Liver (tissue), 8 donors: ENCODE measurements at regions not wholly inside any gene's neighbourhood (a gene's known extent, or its start where the extent isn't known, plus 50 kb on each side); places are given as distances from the start of the nearest gene placed in this dataset.

Experiments used
- DNase-seq: peaks from one replicate; pipeline ENCODE4 v3.0.0-alpha.2; 2017; ENCODE audit warnings: low spot score
- H3K27ac ChIP-seq, 2 donors: one replicate each; pipeline ENCODE4 v1.7.0; 2013; ENCODE audit warnings: inconsistent platforms in 2 of 2, low read length in 2 of 2, control low read depth in 1 of 2, low read depth in 1 of 2, mild to moderate bottlenecking in 1 of 2
- H3K27me3 ChIP-seq, 4 donors: one replicate each; pipeline versions ENCODE4 v1.6.1 to v1.7.0; 2013; ENCODE audit warnings: low read length in 3 of 4, inconsistent platforms in 1 of 4, mild to moderate bottlenecking in 1 of 4, moderate library complexity in 1 of 4; ENCODE audit not compliant: control insufficient read depth in 4 of 4, insufficient read depth in 4 of 4
- H3K36me3 ChIP-seq, 4 donors: one replicate each; pipeline versions ENCODE4 v1.6.1 to v1.7.0; 2013; ENCODE audit warnings: low read length in 3 of 4, mild to moderate bottlenecking in 3 of 4, low read depth in 1 of 4, moderate library complexity in 1 of 4; ENCODE audit not compliant: control insufficient read depth in 4 of 4, insufficient read depth in 3 of 4
- H3K4me1 ChIP-seq, 4 donors: one replicate each; pipeline versions ENCODE4 v1.6.1 to v1.7.0; 2013; ENCODE audit warnings: low read length in 3 of 4, mild to moderate bottlenecking in 3 of 4, moderate library complexity in 1 of 4; ENCODE audit not compliant: control insufficient read depth in 4 of 4, insufficient read depth in 4 of 4
- H3K4me3 ChIP-seq, 3 donors: one replicate each; pipeline versions ENCODE4 v1.6.1 to v1.7.0; 2013; ENCODE audit warnings: low read length in 3 of 3, control low read depth in 1 of 3, low read depth in 1 of 3, mild to moderate bottlenecking in 1 of 3
- H3K9ac ChIP-seq, 2 donors: one replicate each; pipeline ENCODE4 v1.7.0; 2013; ENCODE audit warnings: low read length in 2 of 2, mild to moderate bottlenecking in 2 of 2, moderate library complexity in 2 of 2, control low read depth in 1 of 2, low read depth in 1 of 2
- H3K9me3 ChIP-seq, 4 donors: one replicate each; pipeline versions ENCODE4 v1.6.1 to v1.7.0; 2013; ENCODE audit warnings: low read length in 3 of 4; ENCODE audit not compliant: control insufficient read depth in 4 of 4
- CTCF ChIP-seq: fragments of 150-350 bp; IDR thresholded peaks from 2 replicates; pipeline ENCODE4 v1.5.1; 2017; ENCODE audit warnings: improper control_type of control experiment, low read depth, low read length; ENCODE audit not compliant: missing input control
- EGR1 ChIP-seq, 2 donors: IDR thresholded peaks; 2 replicates each; pipeline ENCODE4 v1.6.1; 2016 to 2018; ENCODE audit warnings: antibody characterized with exemption in 2 of 2, low read depth in 2 of 2
- FOXA2 ChIP-seq: IDR thresholded peaks from 2 replicates; pipeline ENCODE4 v1.6.1; 2016; ENCODE audit warnings: antibody characterized with exemption
- GABPA ChIP-seq, 2 donors: IDR thresholded peaks in 1 of 2; conservative IDR thresholded peaks in 1 of 2; 2 replicates each; pipeline ENCODE4 v1.6.1; 2016; ENCODE audit warnings: antibody characterized with exemption in 2 of 2, mild to moderate bottlenecking in 1 of 2, moderate library complexity in 1 of 2
- HNF4A ChIP-seq, 2 donors: conservative IDR thresholded peaks; 2 replicates each; pipeline ENCODE4 v1.6.1; 2016; ENCODE audit warnings: antibody characterized with exemption in 2 of 2, mild to moderate bottlenecking in 2 of 2
- JUND ChIP-seq, 2 donors: IDR thresholded peaks; 2 replicates each; pipeline ENCODE4 v1.6.1; 2016; ENCODE audit warnings: antibody characterized with exemption in 2 of 2
- RAD21 ChIP-seq, 2 donors: IDR thresholded peaks; 2 replicates each; pipeline ENCODE4 v1.6.1; 2016; ENCODE audit warnings: antibody characterized with exemption in 2 of 2, mild to moderate bottlenecking in 2 of 2
- REST ChIP-seq: IDR thresholded peaks from 2 replicates; pipeline ENCODE4 v1.6.1; 2016; ENCODE audit warnings: antibody characterized with exemption, mild to moderate bottlenecking
- RXRA ChIP-seq, 2 donors: IDR thresholded peaks; 2 replicates each; pipeline ENCODE4 v1.6.1; 2017 to 2018; ENCODE audit warnings: antibody characterized with exemption in 2 of 2, mild to moderate bottlenecking in 1 of 2
- YY1 ChIP-seq: IDR thresholded peaks from 2 replicates; pipeline ENCODE4 v1.6.1; 2016; ENCODE audit warnings: antibody characterized with exemption, mild to moderate bottlenecking
- WGBS: extraction: QIAGEN DNeasy Blood & Tissue Kit; methylation state at CpG from one replicate; pipeline ENCODE4 v1.1.7; 2013; 5-methylcytosine and 5-hydroxymethylcytosine counted together
- TF ChIP-seq, protein P1 (sequence below): IDR thresholded peaks from 2 replicates; pipeline ENCODE4 v1.6.1; 2016; ENCODE audit warnings: antibody characterized with exemption
- TF ChIP-seq, protein P2 (sequence below): IDR thresholded peaks from 2 replicates; pipeline ENCODE4 v1.6.1; 2016; ENCODE audit warnings: antibody characterized with exemption
- donor health status: healthy.
- donor health status: healthy.
- donor health status: healthy.
- donor health status: healthy.
- donor health status: healthy.

GRCh38 chr4:74541667-74542066 is 96.7 kb downstream of the AREG start:
- Histone ChIP-seq H3K4me1 (peaks cover 2 to 18% (median 5%) of the 10 kb centered on the region in 4 donors), H3K4me3 (no peak overlapping the region), H3K36me3 (no peaks in the 10 kb centered on the region), H3K27me3 (peaks cover 0 to 5% (median under 1%) of the 10 kb centered on the region in 4 donors), H3K9me3 (no peaks in the 10 kb centered on the region), H3K9ac (no peak overlapping the region), H3K27ac (no peak overlapping the region)
- 77% methylated on average over 9 of the region's 9 CpGs for WGBS
- no peak for TF ChIP-seq EGR1 (IDR thresholded peaks at IDR 0.05; ENCODE audit: low read depth in 2 of 2)
- DNase-seq = no peak

- H3K36me3 ChIP-seq = no peaks in the 10 kb centered on the region
- TF ChIP-seq RXRA (IDR thresholded peaks at IDR 0.05) = no peak
- H3K27ac ChIP-seq = no peak overlapping the region
- H3K4me3 ChIP-seq = no peak overlapping the region
- whole genome bisulfite sequencing = 61% methylated on average over 3 of the region's 3 CpGs
- peaks cover 2 to 18% (median 5%) of the 10 kb centered on the region in 4 donors for H3K4me1 ChIP-seq
- H3K9ac ChIP-seq = no peak overlapping the region
- no peak for DNase-seq
- H3K9me3 ChIP-seq = no peaks in the 10 kb centered on the region
- peaks cover 0 to 5% (median under 1%) of the 10 kb centered on the region in 4 donors for H3K27me3 ChIP-seq
Measured at GRCh38 chr4:74543231-74543781, 98.4 kb downstream of the AREG start.

DNA sequence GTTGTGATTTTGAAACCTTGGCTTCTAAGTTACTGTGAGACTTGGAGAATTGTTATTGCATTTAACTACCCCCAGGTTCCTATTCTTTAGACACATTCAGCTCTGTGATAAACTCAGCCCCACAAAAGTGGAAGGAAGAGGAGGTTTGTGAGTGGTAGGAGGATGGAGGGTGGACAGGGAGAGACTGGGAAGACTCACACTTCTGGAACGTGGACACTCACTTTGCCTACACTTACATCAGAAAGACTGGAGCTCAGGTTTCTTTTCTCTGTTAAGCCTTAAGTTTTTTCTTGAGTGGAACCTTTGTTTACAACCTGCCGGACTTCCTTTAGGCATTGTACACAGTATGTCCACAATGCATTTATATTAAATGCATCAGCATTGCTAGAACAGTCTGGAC is 99.0 kb downstream of the AREG start:
- H3K27ac ChIP-seq = no peak overlapping the region
- H3K9ac ChIP-seq = no peak overlapping the region
- no peak for DNase-seq

More for the DNA sequence above, 99.0 kb downstream of the AREG start:
- H3K4me1 ChIP-seq = peaks cover 2 to 15% (median 4%) of the 10 kb centered on the region in 4 donors
- WGBS = 83% methylated on average over 2 of the region's 2 CpGs
- H3K27me3 ChIP-seq = peaks cover 0 to 5% (median under 1%) of the 10 kb centered on the region in 4 donors
- TF ChIP-seq RAD21 (IDR thresholded peaks at IDR 0.05) (no peak), YY1 (no peak), JUND (IDR thresholded peaks at IDR 0.05) (no peak), EGR1 (IDR thresholded peaks at IDR 0.05; ENCODE audit: low read depth in 2 of 2) (no peak), HNF4A (conservative IDR thresholded peaks at IDR 0.05) (no peak), REST (no peak), FOXA2 (no peak), CTCF (no peak), GABPA (IDR thresholded peaks at IDR 0.05 in 1 of 2, conservative IDR thresholded peaks at IDR 0.05 in 1 of 2) (no peak)
- TF ChIP-seq, protein P1, sequence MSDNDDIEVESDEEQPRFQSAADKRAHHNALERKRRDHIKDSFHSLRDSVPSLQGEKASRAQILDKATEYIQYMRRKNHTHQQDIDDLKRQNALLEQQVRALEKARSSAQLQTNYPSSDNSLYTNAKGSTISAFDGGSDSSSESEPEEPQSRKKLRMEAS = no peak
- TF ChIP-seq, protein P2, sequence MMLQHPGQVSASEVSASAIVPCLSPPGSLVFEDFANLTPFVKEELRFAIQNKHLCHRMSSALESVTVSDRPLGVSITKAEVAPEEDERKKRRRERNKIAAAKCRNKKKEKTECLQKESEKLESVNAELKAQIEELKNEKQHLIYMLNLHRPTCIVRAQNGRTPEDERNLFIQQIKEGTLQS = no peak
- H3K9me3 ChIP-seq = no peaks in the 10 kb centered on the region
- H3K36me3 ChIP-seq = no peaks in the 10 kb centered on the region
- no peak overlapping the region for H3K4me3 ChIP-seq
